HG03342 (cell line): ENCODE measurements at regions not wholly inside any gene's neighbourhood (a gene's known extent, or its start where the extent isn't known, plus 50 kb on each side); places are given as distances from the start of the nearest gene placed in this dataset.
"Not testable (repeated sequence)": the region's sequence is repeated elsewhere in the genome, so short reads cannot be mapped to it uniquely, and the experiment has no call there.

ENCODE experiments used
- ATAC-seq: cut with Tn5 transposase; IDR thresholded peaks from one replicate; pipeline ENCODE4 v1.9.1; 2021; ENCODE audit warnings: mild to moderate bottlenecking, moderate library complexity; ENCODE audit not compliant: unreplicated experiment

DNA sequence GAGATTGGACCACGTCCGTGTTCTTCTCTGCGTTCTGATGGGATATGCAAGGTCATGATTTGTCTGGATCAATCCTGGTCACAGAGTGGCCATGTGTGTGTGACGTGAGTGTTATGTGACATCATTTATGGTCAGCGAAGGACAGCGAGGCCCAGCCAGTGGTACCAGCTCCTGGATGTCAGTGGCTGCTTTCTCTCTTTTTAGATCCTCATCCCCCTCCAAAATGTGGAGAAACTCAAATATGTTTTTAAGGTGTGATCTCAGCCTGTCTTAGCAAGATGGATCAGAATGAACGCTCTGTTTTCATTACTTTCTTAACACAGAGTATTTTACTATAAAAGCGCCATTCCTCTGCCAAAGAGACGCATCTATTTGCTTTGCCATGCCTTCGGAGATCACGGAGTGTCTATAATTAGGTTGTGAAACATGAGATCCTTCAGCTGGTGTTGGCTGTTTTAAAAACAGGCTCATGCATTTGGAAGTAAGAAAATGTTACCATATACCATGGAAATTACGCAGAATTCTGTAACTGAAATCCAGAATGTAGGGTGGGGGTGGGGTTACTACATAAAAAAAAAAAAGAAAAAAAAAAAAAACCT lies 245.5 kb upstream of the TCERG1L start:
- no peak for ATAC-seq

GRCh38 chr10:131557956-131558355 lies 246.4 kb upstream of the TCERG1L start:
- ATAC-seq, result not testable (repeated sequence)

- ATAC-seq, result no peak
Measured at GRCh38 chr10:131559450-131559911, 248.0 kb upstream of the TCERG1L start.

GRCh38 chr10:131560166-131560565 lies 248.6 kb upstream of the TCERG1L start:
- ATAC-seq, result no peak

DNA sequence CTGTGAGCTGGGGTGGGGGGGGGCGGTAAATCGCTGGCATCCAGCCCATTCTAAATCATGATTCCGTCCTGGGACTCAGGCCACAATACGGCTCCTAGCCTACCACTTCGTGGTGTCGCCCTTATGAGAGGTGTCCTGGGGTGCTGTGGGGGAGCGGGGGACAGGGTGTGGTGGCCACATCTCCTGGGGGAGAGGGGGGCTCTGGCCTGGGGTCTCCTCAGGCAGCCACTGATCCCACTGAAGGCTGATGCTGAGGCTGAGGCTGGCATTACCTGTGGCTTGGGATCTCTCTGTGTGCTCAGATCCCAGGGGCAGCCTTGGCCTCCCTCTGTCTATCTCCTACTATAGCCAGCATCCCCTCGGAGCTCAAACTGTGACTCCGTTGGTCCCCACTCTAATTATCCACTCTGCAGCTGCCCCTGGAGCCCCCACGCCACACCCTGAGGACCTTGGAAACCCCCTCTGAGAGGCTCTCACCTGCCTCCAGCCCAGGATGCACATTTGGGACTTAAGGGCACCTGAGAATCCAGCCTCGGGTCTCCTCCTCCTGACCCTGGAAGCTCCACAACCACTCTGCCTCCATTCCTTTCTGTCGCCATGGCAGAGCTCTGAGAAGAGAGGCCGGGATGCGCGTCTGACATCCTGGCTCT lies 249.3 kb upstream of the TCERG1L start:
- no peak for ATAC-seq

DNA sequence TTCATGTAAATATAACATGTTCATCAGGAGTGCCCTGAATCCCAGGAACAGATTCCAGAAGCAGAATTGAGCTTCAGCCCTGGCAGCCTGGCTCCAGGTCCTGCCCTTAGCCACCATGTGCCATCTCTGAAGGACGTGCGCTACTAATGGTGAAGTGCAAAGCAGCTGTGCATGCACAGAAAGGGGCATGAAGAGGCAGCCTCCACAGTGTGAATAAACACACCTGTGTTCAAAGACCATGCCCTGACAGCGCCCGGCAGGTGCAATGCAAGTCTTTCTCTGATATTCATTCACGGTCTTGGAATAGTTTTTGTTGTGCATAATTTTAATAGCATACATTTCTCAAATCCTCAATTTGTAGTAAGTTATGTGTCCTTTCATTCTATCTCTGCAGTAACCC lies 250.4 kb upstream of the TCERG1L start:
- ATAC-seq, result no peak

DNA sequence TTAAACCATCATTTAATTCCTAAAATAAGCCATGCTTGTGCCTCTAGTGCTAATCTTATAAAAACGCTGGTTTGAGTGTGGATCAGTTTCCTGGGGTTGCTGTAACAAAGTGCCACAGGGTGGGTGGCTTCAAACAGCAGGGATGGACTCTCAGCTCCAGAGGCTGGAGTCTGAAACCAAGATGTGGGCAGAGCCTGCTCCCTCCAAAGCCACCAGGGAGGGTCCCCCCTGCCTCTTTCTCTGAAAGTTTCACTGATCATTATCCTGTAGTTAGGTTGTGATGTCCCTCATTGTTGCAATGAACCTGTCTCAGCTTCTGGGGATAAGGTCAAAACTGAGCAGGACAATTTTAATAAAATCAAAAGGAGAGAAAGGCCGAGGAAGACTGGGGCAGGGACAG lies 251.9 kb upstream of the TCERG1L start:
- no peak for ATAC-seq

GRCh38 chr10:131567279-131568162 lies 256.0 kb upstream of the TCERG1L start:
- ATAC-seq, result no peak

DNA sequence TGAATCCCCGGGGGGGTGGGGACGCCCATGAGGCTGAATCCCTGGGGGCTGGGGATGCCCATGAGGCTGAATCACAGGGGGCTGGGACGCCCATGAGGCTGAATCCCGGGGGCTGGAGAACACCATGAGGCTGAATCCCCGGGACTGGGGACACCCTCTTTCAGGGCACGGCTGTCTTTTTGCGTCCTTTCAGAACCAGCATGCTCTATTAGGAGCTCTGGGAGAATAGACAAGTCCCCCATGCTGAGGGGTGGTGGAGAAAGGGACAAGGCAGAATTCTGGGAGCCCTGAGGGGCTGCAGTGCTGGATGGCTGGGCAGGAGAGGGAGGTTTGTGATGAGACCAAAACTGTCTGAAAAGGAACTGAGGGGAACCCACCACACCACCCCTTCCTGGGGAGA lies 257.3 kb upstream of the TCERG1L start:
- no peak for ATAC-seq

GRCh38 chr10:131569851-131570715 lies 258.6 kb upstream of the TCERG1L start:
- no peak for ATAC-seq

- ATAC-seq, result no peak
Measured at GRCh38 chr10:131570716-131571307, 259.3 kb upstream of the TCERG1L start.

DNA sequence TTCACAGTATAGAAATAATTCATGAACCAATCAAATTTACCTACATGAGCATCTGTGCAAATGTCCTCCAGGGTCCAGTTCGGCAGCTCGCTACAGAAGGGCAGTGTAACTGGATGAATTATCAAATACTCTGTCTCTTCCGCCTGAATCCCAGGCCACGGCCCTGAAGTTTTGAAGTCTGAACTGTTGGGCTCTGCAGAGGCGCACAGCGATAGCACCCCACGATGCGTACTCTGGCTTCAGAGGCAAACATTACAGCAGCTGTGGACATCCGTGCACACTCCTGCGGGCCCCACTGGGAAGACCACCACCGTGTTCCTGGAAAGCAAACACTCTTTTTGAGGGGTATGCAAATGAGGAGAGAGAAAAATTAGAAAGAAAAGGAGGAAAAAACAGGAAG lies 259.8 kb upstream of the TCERG1L start:
- ATAC-seq, result no peak

- ATAC-seq, result no peak
Measured at GRCh38 chr10:131571865-131572264, 260.3 kb upstream of the TCERG1L start.

DNA sequence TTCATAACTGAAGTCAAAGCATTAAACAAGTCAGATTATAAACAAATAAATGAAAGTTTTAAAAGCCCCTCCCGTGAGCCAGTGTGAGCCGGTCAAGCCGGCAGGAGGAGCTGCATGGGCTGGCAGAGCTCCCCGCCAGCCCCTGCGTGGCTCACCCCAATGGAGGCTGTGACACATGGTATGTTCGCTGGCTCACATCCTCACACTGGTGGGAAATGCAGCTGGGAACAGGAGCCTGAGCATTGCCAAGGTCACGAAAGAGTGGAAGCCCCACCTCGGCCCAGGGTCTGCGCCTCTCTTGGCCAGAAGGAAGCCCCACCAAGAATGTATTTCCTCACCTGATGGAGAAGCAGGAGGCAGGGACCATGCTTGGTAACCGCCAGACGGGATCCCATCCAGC lies 261.7 kb upstream of the TCERG1L start:
- ATAC-seq, result no peak

- no peak for ATAC-seq
Measured at GRCh38 chr10:131573707-131574106, 262.2 kb upstream of the TCERG1L start.

DNA sequence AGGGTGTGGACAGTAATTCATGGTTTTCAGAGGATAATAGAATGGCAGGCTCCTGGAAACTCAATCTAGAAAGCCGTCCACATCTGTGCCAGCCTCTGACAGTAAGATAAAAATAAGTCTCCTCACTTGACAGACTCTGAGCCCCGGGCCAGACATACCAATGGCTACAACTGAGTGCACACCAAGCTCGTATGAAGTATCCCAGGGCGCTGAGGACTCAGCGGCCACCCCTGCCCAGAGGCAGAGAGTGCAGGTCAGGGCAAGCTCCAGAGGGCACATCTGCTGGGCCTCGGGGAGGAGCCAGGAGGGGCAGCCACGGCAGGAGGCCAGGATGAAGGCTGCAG lies 262.8 kb upstream of the TCERG1L start:
- no peak for ATAC-seq

DNA sequence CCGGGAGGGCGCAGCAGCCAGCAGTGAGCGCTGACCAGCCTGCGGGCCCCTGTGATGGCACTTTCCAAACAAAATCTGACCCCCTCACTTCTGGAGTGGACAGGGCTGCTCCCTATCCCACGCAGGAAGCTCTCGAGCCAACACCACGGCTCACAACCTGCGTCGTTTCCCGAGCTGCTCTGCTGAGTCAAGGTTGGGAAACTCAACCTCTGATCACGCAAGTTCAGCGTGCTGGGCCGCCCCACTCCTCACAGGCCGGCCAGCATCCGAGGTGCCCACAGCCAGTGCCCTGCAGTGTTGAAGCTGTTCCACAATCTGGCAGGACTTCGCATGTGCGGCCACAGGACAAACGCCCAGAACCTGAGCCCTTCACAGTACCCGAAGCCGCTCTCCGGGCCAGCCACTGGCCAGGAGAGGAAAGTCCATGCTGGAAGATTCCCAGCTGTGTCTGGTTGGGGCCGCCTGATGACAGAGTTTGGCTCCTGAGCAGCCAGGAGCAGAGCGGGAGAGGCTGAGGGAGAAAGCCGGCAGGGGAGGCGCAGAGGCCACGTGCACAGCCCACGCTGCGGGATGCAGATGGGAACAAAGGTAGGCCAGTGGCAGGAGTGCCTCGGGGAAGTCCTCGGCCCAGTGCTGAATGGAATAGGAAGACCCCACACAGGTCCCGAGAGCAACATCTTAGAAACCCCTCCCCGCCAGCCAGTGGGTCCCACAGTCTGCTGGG lies 263.3 kb upstream of the TCERG1L start:
- no peak for ATAC-seq

DNA sequence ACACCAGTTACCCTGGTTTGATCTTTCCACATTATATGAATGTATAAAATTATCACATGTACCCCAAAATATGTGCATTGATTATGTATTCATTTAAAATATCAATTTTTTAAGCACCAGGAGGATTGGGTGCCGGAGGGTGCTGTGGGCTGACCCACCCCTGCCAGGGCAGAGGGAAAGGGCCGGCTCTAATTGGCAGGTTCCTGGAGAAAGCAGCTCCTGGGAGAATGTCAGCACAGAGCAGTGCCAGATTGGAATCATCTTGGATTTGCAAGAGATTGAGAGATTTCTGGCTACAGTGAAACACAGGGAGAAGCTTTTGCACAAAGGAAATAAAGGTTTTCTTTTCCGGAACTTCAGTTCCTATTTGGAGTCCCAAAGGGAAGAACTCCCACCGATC lies 264.4 kb upstream of the TCERG1L start:
- ATAC-seq, result no peak

DNA sequence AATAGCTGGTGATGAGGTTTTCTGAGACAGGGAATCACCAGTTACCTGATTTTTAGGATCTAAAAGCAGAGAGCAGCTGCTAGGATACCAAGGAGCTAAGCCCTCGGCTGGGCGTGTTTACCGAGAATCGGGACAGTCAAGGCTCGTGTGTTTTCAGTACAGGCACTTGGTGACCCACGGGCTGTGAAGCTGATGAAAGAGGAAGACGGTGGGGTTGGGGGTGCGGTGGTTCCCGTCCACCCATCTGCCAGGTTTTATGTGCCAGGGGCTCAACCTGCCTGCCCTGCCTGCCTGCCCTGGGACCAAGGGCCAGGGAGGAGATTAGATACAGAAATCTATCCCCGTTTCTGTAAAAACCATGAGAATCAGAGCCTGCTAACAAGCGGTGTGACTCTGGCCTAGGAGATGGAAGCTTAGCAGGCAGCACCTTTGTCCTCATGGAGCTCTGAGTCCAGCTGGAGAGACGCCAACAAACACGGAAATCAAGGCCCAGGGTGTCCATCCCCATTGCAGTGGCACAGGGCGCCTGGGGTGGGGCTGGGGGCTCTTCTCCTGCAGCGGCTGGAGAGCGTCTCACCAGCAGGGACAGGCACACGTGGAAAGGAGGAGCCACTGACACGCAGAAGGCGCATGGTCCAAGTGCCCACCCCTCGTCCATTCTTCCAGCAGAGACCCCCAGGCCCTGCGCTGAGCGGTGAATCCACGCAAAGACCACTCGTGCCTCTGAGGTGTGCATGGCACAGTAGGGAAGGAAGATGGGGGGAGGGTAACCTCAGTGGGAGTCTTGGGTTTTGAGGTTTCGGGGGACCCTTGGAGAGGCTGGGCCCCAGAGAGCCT lies 265.0 kb upstream of the TCERG1L start:
- no peak for ATAC-seq
